B cell (primary cell): ENCODE measurements at regions not wholly inside any gene's neighbourhood (a gene's known extent, or its start where the extent isn't known, plus 50 kb on each side); places are given as distances from the start of the nearest gene placed in this dataset.

Experiments
- CTCF ChIP-seq: fragments of 200-600 bp; IDR thresholded peaks from one replicate; pipeline ENCODE4 v1.8.0; 2022; ENCODE audit warnings: antibody characterized with exemption, mild to moderate bottlenecking
- EZH2 ChIP-seq: IDR thresholded peaks from 2 replicates; pipeline ENCODE4 v1.6.1; 2012; ENCODE audit warnings: borderline replicate concordance, low read depth, mild to moderate bottlenecking, moderate library complexity, low read length; ENCODE audit not compliant: insufficient read depth, poor library complexity, severe bottlenecking

DNA sequence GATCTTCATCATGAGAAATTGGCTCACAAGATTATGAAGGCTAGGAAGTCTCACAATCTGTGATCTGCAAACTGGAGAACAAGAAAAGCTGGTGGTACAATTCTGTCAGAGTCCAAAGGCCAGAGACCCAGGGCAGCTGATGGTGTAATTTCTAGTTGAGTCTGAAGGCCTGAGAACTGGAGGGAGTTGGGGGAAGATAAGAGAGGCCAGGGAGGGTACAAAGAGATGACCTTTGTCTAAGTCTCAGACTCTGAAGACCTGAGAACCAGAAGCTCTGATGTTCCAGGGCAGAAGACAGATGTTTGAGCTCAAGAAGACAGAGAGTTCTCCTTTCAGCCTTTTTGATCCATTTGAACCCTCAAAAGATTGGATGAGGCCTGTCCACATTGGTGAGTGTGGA, 280.6 kb downstream of the HDGFL1 start:
- no peak for TF ChIP-seq CTCF
- TF ChIP-seq EZH2: no peak
